AG04449 (cell line): ENCODE measurements at regions not wholly inside any gene's neighbourhood (a gene's known extent, or its start where the extent isn't known, plus 50 kb on each side); places are given as distances from the start of the nearest gene placed in this dataset.

Source experiments
- CTCF ChIA-PET: fragments of 350-600 bp; formaldehyde crosslinking; extraction: SDS; loops from one replicate; lab custom pipeline; 2021; ENCODE audit warnings: antibody characterized with exemption; lab: Yijun Ruan, JAX
- POLR2A ChIA-PET: fragments of 400-600, 350-600 bp; formaldehyde crosslinking; extraction: SDS; loops from one replicate; lab custom pipeline; 2020; ENCODE audit warnings: antibody characterized with exemption, inconsistent platforms; lab: Yijun Ruan, JAX
- DNase-seq: peaks from one replicate; pipeline ENCODE4 v3.0.0-alpha.2; 2010; ENCODE audit warnings: low read depth, low spot score
- H3K4me3 ChIP-seq: 2 replicates; pipeline ENCODE4 v1.5.1; 2011; ENCODE audit warnings: low read depth, mild to moderate bottlenecking, control low read depth, low read length
- CTCF ChIP-seq: IDR thresholded peaks from one replicate; pipeline ENCODE4 v1.5.1; 2011; ENCODE audit warnings: mild to moderate bottlenecking, moderate library complexity, low read length, control low read depth, inconsistent platforms; ENCODE audit not compliant: insufficient read depth; ENCODE audit errors: missing control alignments

- TF ChIP-seq CTCF = no peak
- no peak overlapping the region for H3K4me3 ChIP-seq
- DNase-seq = no peak
- POLR2A ChIA-PET = no interaction called here
- CTCF ChIA-PET = no interaction called here
These were observed 111.1 kb downstream of the PRLHR start for GRCh38 chr10:118484152-118484871.

- H3K4me3 ChIP-seq = no peak overlapping the region
- no peak for DNase-seq
- no peak for TF ChIP-seq CTCF
- ChIA-PET POLR2A (no interaction called here), CTCF (no interaction called here)
These were observed 112.0 kb downstream of the PRLHR start for GRCh38 chr10:118483496-118483895.

GRCh38 chr10:118482393-118483331, 112.8 kb downstream of the PRLHR start:
- POLR2A ChIA-PET = no interaction called here
- no peak for DNase-seq
- no peak for TF ChIP-seq CTCF
- CTCF ChIA-PET = no interaction called here
- H3K4me3 ChIP-seq = no peak overlapping the region

GRCh38 chr10:118481871-118482270, 113.6 kb downstream of the PRLHR start:
- CTCF ChIA-PET = no interaction called here
- no peak for DNase-seq
- no peak overlapping the region for H3K4me3 ChIP-seq
- POLR2A ChIA-PET = no interaction called here
- no peak for TF ChIP-seq CTCF

GRCh38 chr10:118475214-118475613, 120.2 kb downstream of the PRLHR start:
- ChIA-PET CTCF (interaction anchor here (1.5 to 2.0 kb wide), 2 partner anchors 16 to 978 kb away, joined by 5 to 6 read pairs; no protein-coding TSS in a partner anchor), POLR2A (no interaction called here)
- no peak overlapping the region for H3K4me3 ChIP-seq
- TF ChIP-seq CTCF = no peak
- no peak for DNase-seq

- no peak for DNase-seq
- POLR2A ChIA-PET = no interaction called here
- no peak for TF ChIP-seq CTCF
- H3K4me3 ChIP-seq = no peak overlapping the region
- CTCF ChIA-PET = no interaction called here
These were observed 121.3 kb downstream of the PRLHR start for GRCh38 chr10:118474111-118474510.
